Loucy (cell line): ENCODE measurements at regions not wholly inside any gene's neighbourhood (a gene's known extent, or its start where the extent isn't known, plus 50 kb on each side); places are given as distances from the start of the nearest gene placed in this dataset.

Source experiments
- H2AFZ ChIP-seq: fragments of 200-600 bp; sonication (generic); 2 replicates; pipeline ENCODE4 v1.6.0; 2016; ENCODE audit warnings: antibody characterized with exemption, mild to moderate bottlenecking, low read length, moderate library complexity
- H3F3A ChIP-seq: fragments of 200-600 bp; 2 replicates; pipeline ENCODE4 v1.6.0; 2016; ENCODE audit warnings: antibody characterized with exemption, low read depth, mild to moderate bottlenecking
- H3K27me3 ChIP-seq: fragments of 200-600 bp; sonication (generic); 2 replicates; pipeline ENCODE4 v1.6.1; 2014; ENCODE audit warnings: low read length, mild to moderate bottlenecking; ENCODE audit not compliant: insufficient read depth, poor library complexity, severe bottlenecking
- H3K36me3 ChIP-seq: fragments of 200-600 bp; sonication (generic); 2 replicates; pipeline ENCODE4 v1.6.1; 2016; ENCODE audit warnings: low read length; ENCODE audit not compliant: insufficient read depth
- H3K4me1 ChIP-seq: fragments of 200-600 bp; sonication (generic); 2 replicates; pipeline ENCODE4 v1.5.1; 2014; ENCODE audit warnings: low read length, mild to moderate bottlenecking; ENCODE audit not compliant: insufficient read depth, poor library complexity, severe bottlenecking
- H3K4me2 ChIP-seq: fragments of 200-600 bp; sonication (generic); 2 replicates; pipeline ENCODE4 v1.6.0; 2014; ENCODE audit warnings: antibody characterized with exemption, low read length, low read depth, mild to moderate bottlenecking; ENCODE audit not compliant: poor library complexity, severe bottlenecking
- H3K4me3 ChIP-seq: fragments of 200-600 bp; sonication (generic); 2 replicates; pipeline ENCODE4 v1.5.1; 2014; ENCODE audit warnings: low read length, mild to moderate bottlenecking, mixed read lengths; ENCODE audit not compliant: poor library complexity, severe bottlenecking
- H3K79me2 ChIP-seq: fragments of 200-600 bp; sonication (generic); 2 replicates; pipeline ENCODE4 v1.6.1; 2014; ENCODE audit warnings: low read length; ENCODE audit not compliant: insufficient read depth
- H3K9ac ChIP-seq: fragments of 200-600 bp; sonication (generic); 2 replicates; pipeline ENCODE4 v1.6.0; 2014; ENCODE audit warnings: mild to moderate bottlenecking, low read depth, low read length, moderate library complexity; ENCODE audit not compliant: poor library complexity, severe bottlenecking
- H3K9me2 ChIP-seq: fragments of 200-600 bp; sonication (generic); replicated peaks from 2 replicates; pipeline ENCODE4 v1.6.1; 2016; ENCODE audit warnings: low read depth, low read length, mixed read lengths
- H3K9me3 ChIP-seq: fragments of 200-600 bp; sonication (generic); 2 replicates; pipeline ENCODE4 v1.6.1; 2014; ENCODE audit warnings: mild to moderate bottlenecking, antibody characterized with exemption, low read length, low read depth; ENCODE audit not compliant: insufficient read depth
- H4K20me1 ChIP-seq: fragments of 200-600 bp; sonication (generic); 2 replicates; pipeline ENCODE4 v1.6.0; 2014; ENCODE audit warnings: antibody characterized with exemption, low read length, mild to moderate bottlenecking; ENCODE audit not compliant: insufficient read depth, poor library complexity, severe bottlenecking
- EZH2phosphoT487 ChIP-seq: fragments of 200-600 bp; IDR thresholded peaks from 2 replicates; pipeline ENCODE4 v1.6.1; 2018; ENCODE audit warnings: antibody characterized with exemption, mild to moderate bottlenecking, moderate library complexity, borderline replicate concordance
- TF ChIP-seq, protein P1 (sequence below): fragments of 200-600 bp; sonication (generic); conservative IDR thresholded peaks from 2 replicates; pipeline ENCODE4 v1.5.1; 2014; ENCODE audit warnings: mild to moderate bottlenecking, antibody characterized with exemption, low read length

DNA sequence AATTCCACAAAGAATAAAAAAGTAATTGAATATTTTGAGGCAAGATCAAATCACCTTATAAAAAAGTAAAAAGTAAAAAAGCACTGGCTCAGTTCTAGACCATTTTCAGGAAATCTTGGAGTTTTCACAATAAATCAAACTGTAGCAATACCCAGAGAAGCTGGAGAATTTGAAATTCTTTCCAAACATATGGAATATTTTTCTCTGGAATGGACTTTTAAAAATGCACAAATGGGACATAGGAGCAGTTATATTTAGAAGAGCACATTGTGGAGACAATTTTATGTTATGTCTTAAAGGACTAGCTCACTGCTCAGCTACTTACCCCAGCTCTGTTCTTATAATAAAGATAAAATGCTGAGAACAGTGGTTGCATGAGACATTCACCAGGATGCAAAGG lies 211.9 kb upstream of the KIT start:
- no peaks in the 10 kb centered on the region for H3K4me1 ChIP-seq
- H3K27me3 ChIP-seq = no peaks in the 10 kb centered on the region
- no peak overlapping the region for H3K4me3 ChIP-seq
- TF ChIP-seq EZH2phosphoT487 = no peak
- TF ChIP-seq, protein P1, sequence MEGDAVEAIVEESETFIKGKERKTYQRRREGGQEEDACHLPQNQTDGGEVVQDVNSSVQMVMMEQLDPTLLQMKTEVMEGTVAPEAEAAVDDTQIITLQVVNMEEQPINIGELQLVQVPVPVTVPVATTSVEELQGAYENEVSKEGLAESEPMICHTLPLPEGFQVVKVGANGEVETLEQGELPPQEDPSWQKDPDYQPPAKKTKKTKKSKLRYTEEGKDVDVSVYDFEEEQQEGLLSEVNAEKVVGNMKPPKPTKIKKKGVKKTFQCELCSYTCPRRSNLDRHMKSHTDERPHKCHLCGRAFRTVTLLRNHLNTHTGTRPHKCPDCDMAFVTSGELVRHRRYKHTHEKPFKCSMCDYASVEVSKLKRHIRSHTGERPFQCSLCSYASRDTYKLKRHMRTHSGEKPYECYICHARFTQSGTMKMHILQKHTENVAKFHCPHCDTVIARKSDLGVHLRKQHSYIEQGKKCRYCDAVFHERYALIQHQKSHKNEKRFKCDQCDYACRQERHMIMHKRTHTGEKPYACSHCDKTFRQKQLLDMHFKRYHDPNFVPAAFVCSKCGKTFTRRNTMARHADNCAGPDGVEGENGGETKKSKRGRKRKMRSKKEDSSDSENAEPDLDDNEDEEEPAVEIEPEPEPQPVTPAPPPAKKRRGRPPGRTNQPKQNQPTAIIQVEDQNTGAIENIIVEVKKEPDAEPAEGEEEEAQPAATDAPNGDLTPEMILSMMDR = no peak
- peaks cover 5% of the 10 kb centered on the region; the same call in 1 of the 2 replicates for H3K9me3 ChIP-seq
- H3K9ac ChIP-seq = no peak overlapping the region
- no peaks in the 10 kb centered on the region for H3K79me2 ChIP-seq
- no peak overlapping the region for H3K4me2 ChIP-seq
- no peaks in the 10 kb centered on the region for H3K36me3 ChIP-seq
- H3F3A ChIP-seq = no peaks in the 10 kb centered on the region
- no peaks in the 10 kb centered on the region for H3K9me2 ChIP-seq
- H4K20me1 ChIP-seq = no peaks in the 10 kb centered on the region
- H2AFZ ChIP-seq = no peak overlapping the region

DNA sequence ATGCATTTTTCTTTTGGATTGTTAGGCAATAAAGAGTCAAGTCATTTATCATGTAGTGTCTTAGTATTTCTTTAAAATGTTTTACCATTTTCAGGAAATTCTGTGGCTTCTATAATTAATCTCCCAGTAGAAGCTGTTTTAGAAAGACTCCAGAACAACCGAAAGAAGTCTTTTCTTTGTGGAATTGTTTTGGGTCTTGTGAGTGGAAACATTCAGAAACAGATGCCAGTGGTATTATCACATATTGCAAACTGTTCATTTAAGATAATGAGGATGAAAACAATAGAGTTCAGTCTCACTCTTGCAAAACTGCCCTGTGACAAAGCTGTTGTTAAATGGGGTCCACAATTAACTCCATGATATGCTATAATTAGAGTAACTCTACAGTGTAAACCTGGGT lies 211.2 kb upstream of the KIT start:
- Histone ChIP-seq H3F3A (no peaks in the 10 kb centered on the region), H4K20me1 (no peaks in the 10 kb centered on the region), H3K9me3 (peaks cover 5% of the 10 kb centered on the region; the same call in 1 of the 2 replicates), H3K79me2 (no peaks in the 10 kb centered on the region), H3K27me3 (no peaks in the 10 kb centered on the region), H3K4me3 (no peak overlapping the region), H3K4me1 (no peaks in the 10 kb centered on the region), H2AFZ (no peak overlapping the region), H3K4me2 (no peak overlapping the region), H3K36me3 (no peaks in the 10 kb centered on the region), H3K9ac (no peak overlapping the region), H3K9me2 (no peaks in the 10 kb centered on the region)
- TF ChIP-seq, protein P1 = no peak
- TF ChIP-seq EZH2phosphoT487 = no peak

- Histone ChIP-seq H3K4me3 (no peak overlapping the region), H3K36me3 (no peaks in the 10 kb centered on the region), H3K4me1 (no peaks in the 10 kb centered on the region), H2AFZ (no peak overlapping the region), H3K79me2 (no peaks in the 10 kb centered on the region), H3K4me2 (no peak overlapping the region), H3K27me3 (no peaks in the 10 kb centered on the region), H3F3A (no peaks in the 10 kb centered on the region), H4K20me1 (no peaks in the 10 kb centered on the region), H3K9me3 (peaks cover 5% of the 10 kb centered on the region; the same call in 1 of the 2 replicates), H3K9ac (no peak overlapping the region), H3K9me2 (no peaks in the 10 kb centered on the region)
- TF ChIP-seq EZH2phosphoT487 = no peak
- TF ChIP-seq, protein P1 = no peak
Observed at GRCh38 chr4:54447304-54447703, 210.5 kb upstream of the KIT start.
